NT2/D1 (cell line): ENCODE measurements at regions not wholly inside any gene's neighbourhood (a gene's known extent, or its start where the extent isn't known, plus 50 kb on each side); places are given as distances from the start of the nearest gene placed in this dataset.

Source experiments
- DNase-seq: peaks from one replicate; pipeline ENCODE4 v3.0.0-alpha.2; 2011; ENCODE audit warnings: low read depth, low spot score
- H3K27me3 ChIP-seq: 2 replicates; pipeline ENCODE4 v1.6.0; 2011; ENCODE audit warnings: mild to moderate bottlenecking; ENCODE audit not compliant: insufficient read length, insufficient read depth
- H3K36me3 ChIP-seq: 2 replicates; pipeline ENCODE4 v1.6.1; 2011; ENCODE audit warnings: mild to moderate bottlenecking, low read length, mixed read lengths; ENCODE audit not compliant: insufficient read depth, insufficient read length
- H3K4me1 ChIP-seq: 2 replicates; pipeline ENCODE4 v1.5.1; 2011; ENCODE audit not compliant: insufficient read depth, insufficient read length
- H3K4me3 ChIP-seq: 2 replicates; pipeline ENCODE4 v1.5.1; 2011; ENCODE audit warnings: low read depth; ENCODE audit not compliant: insufficient read length
- H3K9ac ChIP-seq: 2 replicates; pipeline ENCODE4 v1.6.0; 2011; ENCODE audit warnings: low read depth; ENCODE audit not compliant: insufficient read length
- H3K9me3 ChIP-seq: 2 replicates; pipeline ENCODE4 v1.5.1; 2011; ENCODE audit warnings: mild to moderate bottlenecking, low read length; ENCODE audit not compliant: insufficient read depth
- SUZ12 ChIP-seq: IDR thresholded peaks from 2 replicates; pipeline ENCODE4 v1.6.1; 2011; ENCODE audit not compliant: insufficient read length, insufficient read depth; ENCODE audit errors: extremely low read depth
- YY1 ChIP-seq: IDR thresholded peaks from 2 replicates; pipeline ENCODE4 v1.6.1; 2011; ENCODE audit not compliant: insufficient read length, insufficient read depth
- ZNF274 ChIP-seq: IDR thresholded peaks from 2 replicates; pipeline ENCODE4 v1.6.1; 2011; ENCODE audit warnings: mild to moderate bottlenecking, low read depth, low read length

DNA sequence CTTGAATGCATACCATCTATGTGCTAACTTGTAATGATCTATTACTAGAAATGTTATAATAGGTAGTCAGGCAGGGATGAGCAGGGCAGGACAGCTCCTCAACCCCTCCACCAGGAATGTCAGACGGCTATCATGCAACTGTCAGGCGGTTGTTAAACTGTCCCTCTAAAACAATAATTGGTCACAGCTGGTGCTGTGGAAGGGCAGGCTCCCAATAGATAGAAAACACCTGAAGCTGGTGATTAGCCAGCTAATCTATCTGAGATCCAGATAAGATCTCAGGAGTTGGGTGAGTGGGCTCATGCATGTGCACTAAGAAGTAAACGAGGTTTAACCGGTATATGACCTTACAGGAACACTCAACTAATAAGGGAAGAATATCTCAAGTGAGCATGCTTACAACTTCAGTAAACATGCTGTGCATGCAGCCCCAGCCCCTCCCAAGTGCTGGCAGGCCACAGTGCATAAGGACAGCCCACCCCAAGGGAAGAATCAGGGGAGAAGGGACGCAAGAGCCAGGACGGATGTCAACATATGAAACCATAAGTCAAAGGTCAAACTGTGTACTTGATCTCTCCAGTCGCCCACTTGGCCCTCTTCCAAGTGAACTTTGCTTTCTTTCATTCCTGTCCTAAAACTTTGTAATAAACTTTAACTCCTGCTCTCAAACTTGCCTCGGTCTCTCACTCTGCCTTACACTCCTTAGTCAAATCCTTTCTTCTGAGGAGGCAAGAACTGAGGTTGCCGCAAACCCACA, 566.2 kb upstream of the NRSN1 start:
- Histone ChIP-seq H3K4me3 (no peak overlapping the region), H3K9me3 (0 out of 2 replicates have a peak, but pooled peaks cover 5% of the 10 kb centered on the region), H3K9ac (no peak overlapping the region), H3K4me1 (no peaks in the 10 kb centered on the region), H3K27me3 (no peaks in the 10 kb centered on the region), H3K36me3 (no peaks in the 10 kb centered on the region)
- TF ChIP-seq YY1 (no peak), ZNF274 (no peak), SUZ12 (no peak)
- no peak for DNase-seq

- Histone ChIP-seq H3K36me3 (no peaks in the 10 kb centered on the region), H3K4me1 (no peaks in the 10 kb centered on the region), H3K4me3 (no peak overlapping the region), H3K9me3 (0 out of 2 replicates have a peak, but pooled peaks cover 5% of the 10 kb centered on the region), H3K9ac (no peak overlapping the region), H3K27me3 (no peaks in the 10 kb centered on the region)
- peak; percentile 25 for DNase-seq
- TF ChIP-seq SUZ12 (no peak), ZNF274 (no peak), YY1 (no peak)
Observed at GRCh38 chr6:23561732-23562131, 564.3 kb upstream of the NRSN1 start.

- Histone ChIP-seq H3K9ac (no peak overlapping the region), H3K36me3 (no peaks in the 10 kb centered on the region), H3K4me1 (no peaks in the 10 kb centered on the region), H3K9me3 (0 out of 2 replicates have a peak, but pooled peaks cover 5% of the 10 kb centered on the region), H3K4me3 (no peak overlapping the region), H3K27me3 (no peaks in the 10 kb centered on the region)
- DNase-seq, result no peak
- no peak for TF ChIP-seq ZNF274
Observed at GRCh38 chr6:23562554-23562953, 563.5 kb upstream of the NRSN1 start.

GRCh38 chr6:23563323-23563722, 562.7 kb upstream of the NRSN1 start:
- H3K4me3 ChIP-seq, result no peak overlapping the region
- 0 out of 2 replicates have a peak, but pooled peaks cover 5% of the 10 kb centered on the region for H3K9me3 ChIP-seq
- no peaks in the 10 kb centered on the region for H3K27me3 ChIP-seq
- TF ChIP-seq SUZ12, result no peak
- TF ChIP-seq ZNF274, result no peak
- no peak for TF ChIP-seq YY1
- no peaks in the 10 kb centered on the region for H3K4me1 ChIP-seq
- no peaks in the 10 kb centered on the region for H3K36me3 ChIP-seq
- no peak overlapping the region for H3K9ac ChIP-seq
- DNase-seq, result no peak

- Histone ChIP-seq H3K4me3 (no peak overlapping the region), H3K36me3 (no peaks in the 10 kb centered on the region), H3K9me3 (0 out of 2 replicates have a peak, but pooled peaks cover 5% of the 10 kb centered on the region), H3K9ac (no peak overlapping the region), H3K4me1 (no peaks in the 10 kb centered on the region), H3K27me3 (no peaks in the 10 kb centered on the region)
- TF ChIP-seq YY1 (no peak), ZNF274 (no peak), SUZ12 (no peak)
- no peak for DNase-seq
Observed at GRCh38 chr6:23566418-23566817, 559.6 kb upstream of the NRSN1 start.

GRCh38 chr6:23568292-23568691, 557.7 kb upstream of the NRSN1 start:
- H3K27me3 ChIP-seq, result no peaks in the 10 kb centered on the region
- no peak for TF ChIP-seq YY1
- no peak for TF ChIP-seq ZNF274
- no peak for TF ChIP-seq SUZ12
- DNase-seq, result no peak

DNA sequence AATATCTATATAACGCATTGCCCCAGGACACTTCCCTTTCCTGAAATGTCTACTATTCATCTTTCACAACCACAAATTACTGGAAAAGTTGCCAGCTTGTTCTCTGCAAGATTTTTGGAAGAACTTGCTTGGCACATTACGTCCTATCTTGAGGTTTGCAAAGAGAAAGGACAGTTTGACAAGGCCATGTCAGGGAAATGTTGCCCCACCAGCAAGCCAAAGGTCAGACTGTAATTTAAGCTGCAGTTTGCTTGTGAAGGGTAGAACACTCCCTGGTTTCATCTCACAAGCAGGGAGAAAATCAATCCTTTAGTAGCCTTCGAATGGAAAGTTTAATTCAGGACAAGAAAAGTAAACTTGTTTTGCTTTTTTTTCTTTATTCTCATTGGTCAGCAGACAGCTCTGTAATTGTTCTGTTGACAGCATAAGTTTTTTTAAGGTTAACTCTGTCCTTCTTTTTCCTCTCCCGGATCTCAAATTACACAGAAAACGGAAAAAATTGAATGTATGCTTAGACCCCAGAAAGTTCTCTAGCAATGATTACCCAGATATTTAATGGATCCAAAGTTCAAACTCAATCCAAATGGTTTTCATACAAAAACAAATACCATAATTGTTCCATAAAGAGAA, 541.8 kb upstream of the NRSN1 start:
- Histone ChIP-seq H3K9ac (no peak overlapping the region), H3K4me1 (no peaks in the 10 kb centered on the region), H3K9me3 (no peaks in the 10 kb centered on the region), H3K27me3 (no peaks in the 10 kb centered on the region), H3K4me3 (no peak overlapping the region), H3K36me3 (no peaks in the 10 kb centered on the region)
- TF ChIP-seq ZNF274 (no peak), SUZ12 (no peak), YY1 (no peak)
- DNase-seq, result no peak

More at GRCh38 chr6:23568292-23568691, 557.7 kb upstream of the NRSN1 start:
- Histone ChIP-seq H3K4me1 (no peaks in the 10 kb centered on the region), H3K4me3 (no peak overlapping the region), H3K36me3 (no peaks in the 10 kb centered on the region), H3K9me3 (peaks cover 2% of the 10 kb centered on the region; the same call in 1 of the 2 replicates), H3K9ac (no peak overlapping the region)
